Stimulated activated CD4-positive, alpha-beta T cell treated with anti-CD3 and anti-CD28 coated beads, Interleukin-12 subunit alpha, Interleukin-12 subunit beta, amount 100 ng/mL, for 24 hours (primary cell): ENCODE measurements at regions not wholly inside any gene's neighbourhood (a gene's known extent, or its start where the extent isn't known, plus 50 kb on each side); places are given as distances from the start of the nearest gene placed in this dataset.

Experiments
- DNase-seq, 2 experiments: peaks; one replicate each; pipeline ENCODE4 v3.0.0-alpha.2; 2020; ENCODE audit warnings: low read depth in 2 of 2

- DNase-seq = no peak
Observed at GRCh38 chr10:34866848-34867247, 51.8 kb upstream of the PARD3 start.
